ENCODE measurements at regions not wholly inside any gene's neighbourhood (a gene's known extent, or its start where the extent isn't known, plus 50 kb on each side); places are given as distances from the start of the nearest gene placed in this dataset.

DNA sequence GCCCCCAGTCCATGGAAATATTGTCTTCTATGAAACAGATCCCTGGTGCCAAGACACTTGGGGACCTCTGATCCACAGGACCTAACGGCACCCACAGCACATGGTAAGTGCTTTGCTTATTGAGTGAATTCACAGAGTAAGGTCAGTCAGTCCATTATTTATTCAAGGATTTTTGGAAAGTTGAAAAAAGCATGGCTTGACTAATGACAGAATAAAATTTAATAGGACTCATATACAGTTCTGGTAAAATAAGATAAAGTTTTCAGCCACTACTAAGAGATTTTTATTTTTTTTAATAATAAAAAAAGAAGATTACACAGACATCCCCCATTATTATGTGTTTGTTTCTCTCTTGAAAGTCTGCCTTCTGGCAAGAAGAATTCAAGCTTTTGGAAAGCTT is 490.6 kb upstream of the HS3ST1 start:
- no peak overlapping the region for H3K9ac ChIP-seq (ENCODE audit: low read depth in 1 of 3, low read length in 3 of 3)
- H3K27ac ChIP-seq (ENCODE audit: low read depth, low read length) = no peak overlapping the region
- no peaks in the 10 kb centered on the region for H3K9me3 ChIP-seq (ENCODE audit: control insufficient read depth in 3 of 3, low read length in 3 of 3)
- H3K36me3 ChIP-seq (ENCODE audit: control insufficient read depth in 3 of 3, insufficient read depth in 3 of 3, low read length in 3 of 3) = no peaks in the 10 kb centered on the region
- no peaks in the 10 kb centered on the region for H3K27me3 ChIP-seq (ENCODE audit: control insufficient read depth in 3 of 3, insufficient read depth in 3 of 3, low read length in 3 of 3)
- H3K4me1 ChIP-seq (ENCODE audit: control insufficient read depth in 3 of 3, insufficient read depth in 3 of 3, low read length in 3 of 3) = no peaks in the 10 kb centered on the region
- no peak overlapping the region for H3K4me3 ChIP-seq (ENCODE audit: low read length in 3 of 3)

DNA sequence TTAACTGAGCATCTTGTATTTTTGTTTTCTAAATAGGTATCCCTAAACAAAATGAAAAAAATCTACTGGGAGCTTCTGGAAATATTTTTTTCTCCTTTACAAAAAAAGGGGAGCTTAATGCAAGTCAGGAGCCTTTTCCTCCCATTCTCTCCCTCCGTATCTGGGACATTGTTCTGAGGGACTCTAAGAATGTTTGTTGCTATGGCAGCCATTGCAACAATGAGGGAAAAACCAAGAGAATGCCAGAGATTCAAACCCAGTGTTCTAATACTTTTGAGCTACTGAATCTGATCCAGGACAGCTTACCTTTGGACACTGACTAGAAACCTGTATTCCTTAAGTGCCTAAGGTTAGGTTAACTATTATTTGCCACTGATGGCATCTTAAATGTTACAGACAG is 485.7 kb upstream of the HS3ST1 start:
- Histone ChIP-seq H3K9me3 (ENCODE audit: control insufficient read depth in 3 of 3, low read length in 3 of 3) (no peaks in the 10 kb centered on the region), H3K4me1 (ENCODE audit: control insufficient read depth in 3 of 3, insufficient read depth in 3 of 3, low read length in 3 of 3) (no peaks in the 10 kb centered on the region), H3K27ac (ENCODE audit: low read depth, low read length) (no peak overlapping the region), H3K9ac (ENCODE audit: low read depth in 1 of 3, low read length in 3 of 3) (no peak overlapping the region), H3K36me3 (ENCODE audit: control insufficient read depth in 3 of 3, insufficient read depth in 3 of 3, low read length in 3 of 3) (no peaks in the 10 kb centered on the region), H3K27me3 (ENCODE audit: control insufficient read depth in 3 of 3, insufficient read depth in 3 of 3, low read length in 3 of 3) (no peaks in the 10 kb centered on the region), H3K4me3 (ENCODE audit: low read length in 3 of 3) (no peak overlapping the region)

DNA sequence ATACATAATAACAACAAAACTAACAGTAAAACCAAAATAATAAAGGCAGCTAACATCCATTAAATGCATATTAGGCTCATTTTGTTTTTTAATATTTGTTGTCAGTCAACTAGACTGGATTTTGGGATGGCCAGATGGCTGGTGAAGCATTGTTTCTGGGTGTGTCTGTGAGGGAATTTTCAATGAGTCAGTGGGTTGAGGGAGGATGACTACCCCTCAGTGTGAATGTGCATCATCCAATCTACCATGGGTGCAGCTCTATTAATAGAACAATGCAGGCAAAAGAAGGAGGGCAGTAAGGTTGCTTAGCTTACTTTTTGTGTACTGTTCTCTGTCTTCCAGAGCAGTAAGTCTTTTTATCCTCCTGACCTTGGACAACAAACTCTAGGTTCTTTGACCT is 484.2 kb upstream of the HS3ST1 start:
- Histone ChIP-seq H3K36me3 (ENCODE audit: control insufficient read depth in 3 of 3, insufficient read depth in 3 of 3, low read length in 3 of 3) (no peaks in the 10 kb centered on the region), H3K4me1 (ENCODE audit: control insufficient read depth in 3 of 3, insufficient read depth in 3 of 3, low read length in 3 of 3) (no peaks in the 10 kb centered on the region), H3K4me3 (ENCODE audit: low read length in 3 of 3) (no peak overlapping the region), H3K27me3 (ENCODE audit: control insufficient read depth in 3 of 3, insufficient read depth in 3 of 3, low read length in 3 of 3) (no peaks in the 10 kb centered on the region), H3K9me3 (ENCODE audit: control insufficient read depth in 3 of 3, low read length in 3 of 3) (no peaks in the 10 kb centered on the region), H3K9ac (ENCODE audit: low read depth in 1 of 3, low read length in 3 of 3) (no peak overlapping the region), H3K27ac (ENCODE audit: low read depth, low read length) (no peak overlapping the region)

DNA sequence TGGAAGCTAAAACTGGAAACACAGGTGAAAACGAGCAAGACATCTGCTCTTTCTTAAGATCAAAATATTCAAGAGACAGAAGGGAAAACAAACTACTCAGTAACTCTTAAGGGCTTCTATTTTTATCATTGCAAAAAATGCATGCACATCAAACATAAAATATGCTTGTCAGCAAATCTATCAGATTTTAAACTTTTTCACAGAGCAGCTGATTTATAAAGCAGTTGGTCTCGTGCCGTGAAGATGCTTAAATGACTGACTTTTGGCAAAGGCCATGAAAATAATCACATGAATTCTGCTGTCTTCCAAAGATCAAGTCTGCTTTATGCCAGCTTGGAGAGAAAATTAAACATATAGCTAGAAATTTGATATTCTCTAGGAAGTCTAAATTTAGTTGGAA is 482.1 kb upstream of the HS3ST1 start:
- H3K9ac ChIP-seq (ENCODE audit: low read depth in 1 of 3, low read length in 3 of 3) = no peak overlapping the region
- no peaks in the 10 kb centered on the region for H3K36me3 ChIP-seq (ENCODE audit: control insufficient read depth in 3 of 3, insufficient read depth in 3 of 3, low read length in 3 of 3)
- no peak overlapping the region for H3K4me3 ChIP-seq (ENCODE audit: low read length in 3 of 3)
- H3K27me3 ChIP-seq (ENCODE audit: control insufficient read depth in 3 of 3, insufficient read depth in 3 of 3, low read length in 3 of 3) = no peaks in the 10 kb centered on the region
- H3K27ac ChIP-seq (ENCODE audit: low read depth, low read length) = no peak overlapping the region
- H3K9me3 ChIP-seq (ENCODE audit: control insufficient read depth in 3 of 3, low read length in 3 of 3) = no peaks in the 10 kb centered on the region
- H3K4me1 ChIP-seq (ENCODE audit: control insufficient read depth in 3 of 3, insufficient read depth in 3 of 3, low read length in 3 of 3) = no peaks in the 10 kb centered on the region

DNA sequence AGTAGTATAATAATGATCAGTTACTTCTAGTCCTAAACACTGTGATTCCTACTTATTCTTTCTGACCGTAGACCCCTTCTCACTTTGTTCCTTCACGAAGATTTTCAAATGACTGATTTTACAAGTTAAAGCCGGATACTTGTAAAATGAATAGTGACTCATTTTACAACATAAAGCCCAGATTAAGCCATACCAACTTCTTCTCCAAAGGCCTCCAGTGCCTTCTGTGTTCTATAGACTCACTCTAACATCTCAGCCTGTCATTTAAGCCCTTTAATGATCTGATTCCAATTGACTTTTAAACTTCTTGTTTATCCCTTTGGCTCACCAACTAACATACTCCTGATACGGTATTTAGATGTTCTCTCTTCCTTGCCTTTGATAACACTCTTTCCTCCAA is 480.0 kb upstream of the HS3ST1 start:
- Histone ChIP-seq H3K4me3 (ENCODE audit: low read length in 3 of 3) (no peak overlapping the region), H3K9me3 (ENCODE audit: control insufficient read depth in 3 of 3, low read length in 3 of 3) (no peaks in the 10 kb centered on the region), H3K4me1 (ENCODE audit: control insufficient read depth in 3 of 3, insufficient read depth in 3 of 3, low read length in 3 of 3) (peaks cover 0 to 4% (median 0%) of the 10 kb centered on the region in 3 donors), H3K27ac (ENCODE audit: low read depth, low read length) (no peak overlapping the region), H3K36me3 (ENCODE audit: control insufficient read depth in 3 of 3, insufficient read depth in 3 of 3, low read length in 3 of 3) (no peaks in the 10 kb centered on the region), H3K9ac (ENCODE audit: low read depth in 1 of 3, low read length in 3 of 3) (no peak overlapping the region), H3K27me3 (ENCODE audit: control insufficient read depth in 3 of 3, insufficient read depth in 3 of 3, low read length in 3 of 3) (no peaks in the 10 kb centered on the region)

DNA sequence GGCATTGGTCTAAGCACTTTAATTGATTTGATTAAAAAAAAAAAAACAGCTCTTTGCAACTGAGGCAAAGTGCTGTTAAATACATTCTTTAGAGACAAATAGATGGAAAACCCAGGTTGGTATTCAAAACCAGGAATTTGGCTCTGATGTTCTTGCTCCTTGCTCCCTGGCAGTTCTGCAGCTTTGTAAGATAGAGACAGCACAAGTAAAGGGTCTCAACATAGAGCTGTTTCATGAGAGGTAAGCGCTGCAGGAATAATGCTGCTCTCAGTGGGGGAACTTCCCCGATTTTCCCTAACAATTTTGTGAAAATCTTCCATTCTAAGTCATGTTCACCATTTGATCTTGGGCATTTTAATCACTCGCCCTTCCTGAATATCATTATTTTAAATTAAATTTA is 479.5 kb upstream of the HS3ST1 start:
- Histone ChIP-seq H3K27me3 (ENCODE audit: control insufficient read depth in 3 of 3, insufficient read depth in 3 of 3, low read length in 3 of 3) (no peaks in the 10 kb centered on the region), H3K4me3 (ENCODE audit: low read length in 3 of 3) (no peak overlapping the region), H3K27ac (ENCODE audit: low read depth, low read length) (no peak overlapping the region), H3K9me3 (ENCODE audit: control insufficient read depth in 3 of 3, low read length in 3 of 3) (no peaks in the 10 kb centered on the region), H3K9ac (ENCODE audit: low read depth in 1 of 3, low read length in 3 of 3) (no peak overlapping the region), H3K36me3 (ENCODE audit: control insufficient read depth in 3 of 3, insufficient read depth in 3 of 3, low read length in 3 of 3) (no peaks in the 10 kb centered on the region), H3K4me1 (ENCODE audit: control insufficient read depth in 3 of 3, insufficient read depth in 3 of 3, low read length in 3 of 3) (peaks cover 0 to 4% (median 0%) of the 10 kb centered on the region in 3 donors)

DNA sequence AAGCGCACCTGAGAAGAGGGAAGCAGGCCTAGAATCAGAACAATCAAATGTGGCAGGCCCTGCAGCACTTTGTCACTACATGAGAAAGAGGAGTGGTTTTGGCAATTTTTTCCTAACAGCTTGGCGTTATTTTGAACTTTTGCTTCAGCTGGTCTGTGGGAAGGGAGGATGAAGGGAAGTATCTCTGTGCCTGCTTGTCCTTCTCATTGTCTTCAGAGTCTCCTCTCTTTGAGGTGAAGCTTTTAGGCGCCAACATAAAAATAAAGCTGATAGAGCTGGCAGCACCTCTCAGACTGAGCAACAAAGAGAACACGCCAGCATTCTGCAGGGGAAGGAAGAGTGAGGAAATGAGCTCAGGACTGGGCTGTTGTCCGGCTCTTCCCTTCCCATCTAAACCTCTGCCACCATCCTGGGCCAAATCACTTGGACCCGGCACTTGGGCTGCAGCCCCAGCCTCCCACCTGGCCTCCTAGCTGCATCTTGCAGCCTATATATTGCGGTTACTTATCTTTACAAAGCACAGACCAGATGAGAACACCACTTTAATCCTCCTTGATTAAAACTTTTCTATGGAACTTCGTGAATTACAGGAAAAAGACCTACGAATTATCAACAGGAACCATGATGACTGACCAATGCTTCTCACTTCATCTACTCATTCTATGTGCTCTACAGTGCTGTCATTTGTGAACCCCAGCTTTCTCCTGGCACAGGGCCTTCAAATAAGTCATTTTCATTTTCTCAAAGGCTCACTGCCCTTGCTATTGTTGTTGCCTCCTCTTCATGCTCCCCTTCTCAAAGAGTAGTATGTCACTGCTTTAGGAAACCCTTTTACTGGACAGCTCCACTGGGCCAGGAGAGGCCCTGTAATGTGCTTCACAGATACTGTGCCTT is 476.4 kb upstream of the HS3ST1 start:
- no peaks in the 10 kb centered on the region for H3K27me3 ChIP-seq (ENCODE audit: control insufficient read depth in 3 of 3, insufficient read depth in 3 of 3, low read length in 3 of 3)
- H3K36me3 ChIP-seq (ENCODE audit: control insufficient read depth in 3 of 3, insufficient read depth in 3 of 3, low read length in 3 of 3) = no peaks in the 10 kb centered on the region
- peaks cover 0 to 4% (median 0%) of the 10 kb centered on the region in 3 donors for H3K4me1 ChIP-seq (ENCODE audit: control insufficient read depth in 3 of 3, insufficient read depth in 3 of 3, low read length in 3 of 3)
- no peak overlapping the region for H3K4me3 ChIP-seq (ENCODE audit: low read length in 3 of 3)
- H3K27ac ChIP-seq (ENCODE audit: low read depth, low read length) = peak overlapping the region; percentile 21
- H3K9ac ChIP-seq (ENCODE audit: low read depth in 1 of 3, low read length in 3 of 3) = no peak overlapping the region
- H3K9me3 ChIP-seq (ENCODE audit: control insufficient read depth in 3 of 3, low read length in 3 of 3) = no peaks in the 10 kb centered on the region

DNA sequence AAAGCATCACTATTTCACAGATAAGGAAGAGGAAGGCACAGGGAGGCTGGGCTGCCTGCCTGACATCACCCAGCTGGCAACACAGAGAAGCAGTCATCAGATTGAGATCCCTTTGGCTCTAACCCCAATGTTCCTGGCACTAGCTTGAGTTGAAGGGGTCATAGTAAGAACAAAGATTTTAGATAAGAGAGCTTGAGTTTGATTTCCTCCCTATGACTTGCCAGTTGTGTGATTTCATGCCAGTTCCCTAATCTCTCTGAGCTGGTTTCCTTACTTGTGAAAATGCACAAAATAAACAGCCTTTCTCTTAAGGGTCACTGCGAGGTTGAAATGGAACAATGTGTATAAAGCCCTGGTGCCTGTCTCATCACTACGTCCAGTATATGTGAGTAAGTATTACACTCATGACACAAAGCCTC is 475.4 kb upstream of the HS3ST1 start:
- Histone ChIP-seq H3K27ac (ENCODE audit: low read depth, low read length) (no peak overlapping the region), H3K9me3 (ENCODE audit: control insufficient read depth in 3 of 3, low read length in 3 of 3) (no peaks in the 10 kb centered on the region), H3K4me3 (ENCODE audit: low read length in 3 of 3) (no peak overlapping the region), H3K4me1 (ENCODE audit: control insufficient read depth in 3 of 3, insufficient read depth in 3 of 3, low read length in 3 of 3) (peaks cover 0 to 4% (median 0%) of the 10 kb centered on the region in 3 donors), H3K9ac (ENCODE audit: low read depth in 1 of 3, low read length in 3 of 3) (no peak overlapping the region), H3K27me3 (ENCODE audit: control insufficient read depth in 3 of 3, insufficient read depth in 3 of 3, low read length in 3 of 3) (no peaks in the 10 kb centered on the region), H3K36me3 (ENCODE audit: control insufficient read depth in 3 of 3, insufficient read depth in 3 of 3, low read length in 3 of 3) (no peaks in the 10 kb centered on the region)

DNA sequence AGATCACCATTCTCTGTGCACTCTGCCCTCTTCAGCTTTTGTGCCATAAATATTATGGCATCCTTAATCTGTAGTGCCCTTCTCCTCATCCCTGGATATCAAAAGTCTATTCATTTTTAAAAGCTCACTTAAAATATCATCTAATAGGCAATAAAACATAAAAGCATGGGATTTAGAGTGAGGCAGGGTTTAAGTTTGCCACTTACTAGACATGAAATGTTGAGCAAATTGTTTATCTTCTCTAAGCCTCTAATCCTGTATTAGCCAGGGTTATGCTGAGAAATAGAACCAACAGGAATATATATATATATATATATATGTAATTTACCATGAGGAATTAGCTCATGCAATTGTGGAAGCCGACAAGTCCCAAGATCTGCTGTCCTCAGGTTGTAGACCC is 472.4 kb upstream of the HS3ST1 start:
- Histone ChIP-seq H3K36me3 (ENCODE audit: control insufficient read depth in 3 of 3, insufficient read depth in 3 of 3, low read length in 3 of 3) (no peaks in the 10 kb centered on the region), H3K9me3 (ENCODE audit: control insufficient read depth in 3 of 3, low read length in 3 of 3) (no peaks in the 10 kb centered on the region), H3K27me3 (ENCODE audit: control insufficient read depth in 3 of 3, insufficient read depth in 3 of 3, low read length in 3 of 3) (no peaks in the 10 kb centered on the region), H3K9ac (ENCODE audit: low read depth in 1 of 3, low read length in 3 of 3) (no peak overlapping the region), H3K4me3 (ENCODE audit: low read length in 3 of 3) (no peak overlapping the region), H3K27ac (ENCODE audit: low read depth, low read length) (no peak overlapping the region), H3K4me1 (ENCODE audit: control insufficient read depth in 3 of 3, insufficient read depth in 3 of 3, low read length in 3 of 3) (peaks cover 0 to 4% (median 0%) of the 10 kb centered on the region in 3 donors)

DNA sequence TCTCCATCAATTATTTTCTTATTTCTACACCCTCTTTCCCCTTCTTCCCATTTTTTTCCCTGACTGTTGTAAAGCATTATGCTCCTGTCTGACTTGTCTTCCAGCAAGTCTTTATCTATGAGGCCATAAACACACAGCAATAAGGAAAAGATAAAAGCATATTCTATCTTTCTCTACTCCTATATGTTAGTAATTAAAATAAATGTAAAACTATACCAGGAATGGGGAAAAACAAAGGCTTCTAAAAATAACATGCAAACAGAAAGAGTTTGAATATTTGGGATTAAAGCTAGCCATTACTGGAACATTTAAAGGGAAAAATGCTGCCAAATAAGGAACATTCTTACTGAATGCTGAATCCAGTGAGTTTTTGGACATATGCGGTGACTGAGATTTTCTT is 471.7 kb upstream of the HS3ST1 start:
- Histone ChIP-seq H3K9ac (ENCODE audit: low read depth in 1 of 3, low read length in 3 of 3) (no peak overlapping the region), H3K27me3 (ENCODE audit: control insufficient read depth in 3 of 3, insufficient read depth in 3 of 3, low read length in 3 of 3) (no peaks in the 10 kb centered on the region), H3K36me3 (ENCODE audit: control insufficient read depth in 3 of 3, insufficient read depth in 3 of 3, low read length in 3 of 3) (no peaks in the 10 kb centered on the region), H3K9me3 (ENCODE audit: control insufficient read depth in 3 of 3, low read length in 3 of 3) (no peaks in the 10 kb centered on the region), H3K4me3 (ENCODE audit: low read length in 3 of 3) (no peak overlapping the region), H3K4me1 (ENCODE audit: control insufficient read depth in 3 of 3, insufficient read depth in 3 of 3, low read length in 3 of 3) (peaks cover 0 to 4% (median 0%) of the 10 kb centered on the region in 3 donors), H3K27ac (ENCODE audit: low read depth, low read length) (no peak overlapping the region)

Measured in skeletal muscle tissue (tissue), 3 donors.